OCI-LY3 (cell line): ENCODE measurements at regions not wholly inside any gene's neighbourhood (a gene's known extent, or its start where the extent isn't known, plus 50 kb on each side); places are given as distances from the start of the nearest gene placed in this dataset.

Experiments
- CTCF ChIP-seq: fragments of 200-600, 300-600 bp; sonication (generic); IDR thresholded peaks from 2 replicates; pipeline ENCODE4 v1.5.1; 2014; ENCODE audit warnings: antibody characterized with exemption, low read length, low read depth
- EZH2phosphoT487 ChIP-seq: fragments of 200-600 bp; shearing (Covaris generic); IDR thresholded peaks from 2 replicates; pipeline ENCODE4 v1.6.1; 2018; ENCODE audit warnings: antibody characterized with exemption, mixed run types, low read depth

GRCh38 chr14:53550776-53551175 lies 397.7 kb upstream of the DDHD1 start:
- no peak for TF ChIP-seq CTCF
- no peak for TF ChIP-seq EZH2phosphoT487
